ENCODE measurements at regions not wholly inside any gene's neighbourhood (a gene's known extent, or its start where the extent isn't known, plus 50 kb on each side); places are given as distances from the start of the nearest gene placed in this dataset.

DNA sequence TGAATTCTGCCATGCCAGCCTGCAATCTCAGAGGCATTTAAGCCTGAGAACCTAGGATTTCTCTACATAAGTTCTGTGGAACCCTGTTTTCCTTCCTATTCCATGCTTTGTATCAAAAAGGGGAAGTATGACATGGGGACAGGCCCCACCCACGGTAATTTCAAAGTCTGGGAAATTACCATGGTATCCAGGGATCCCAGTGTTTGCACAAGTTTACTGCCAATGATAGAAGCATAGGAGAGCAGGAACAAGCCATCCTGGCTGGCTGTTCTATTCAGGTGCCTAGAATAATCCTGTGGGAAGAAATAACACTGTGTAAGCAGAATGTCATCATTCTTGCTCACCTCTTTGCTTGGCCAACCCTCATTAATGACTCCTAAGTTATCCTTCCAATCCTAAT, 53.8 kb upstream of the ATP1B1 start:
- in situ Hi-C loops (cut with HindIII; ENCODE audit: low pct_unique_long_range_greater_than_20kb, low sequenced_read_pairs): no loop called here
- DNase-seq (ENCODE audit: low read depth): no peak

DNA sequence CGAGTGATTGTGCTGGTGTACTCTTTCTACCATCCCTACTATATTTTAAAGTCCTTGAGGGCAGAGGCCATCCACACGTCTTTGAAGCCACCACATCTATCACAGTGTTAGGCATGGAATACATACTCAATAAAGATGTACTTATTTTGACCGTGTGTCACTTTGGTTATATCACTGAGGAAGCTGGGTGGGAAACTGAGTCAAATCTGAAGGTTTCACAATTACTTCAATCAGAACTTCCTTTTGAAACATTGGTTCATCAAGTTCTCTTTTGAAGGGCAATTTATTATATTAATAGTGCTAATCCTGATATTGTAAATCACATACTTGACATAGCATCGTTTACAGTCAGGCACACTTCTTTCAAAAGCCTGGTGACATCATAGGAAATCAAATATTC, 53.3 kb upstream of the ATP1B1 start:
- in situ Hi-C loops (cut with HindIII; ENCODE audit: low pct_unique_long_range_greater_than_20kb, low sequenced_read_pairs): no loop called here
- no peak for DNase-seq (ENCODE audit: low read depth)
